NCI-H524 (cell line): ENCODE measurements at regions not wholly inside any gene's neighbourhood (a gene's known extent, or its start where the extent isn't known, plus 50 kb on each side); places are given as distances from the start of the nearest gene placed in this dataset.
"Not testable (repeated sequence)": the region's sequence is repeated elsewhere in the genome, so short reads cannot be mapped to it uniquely, and the experiment has no call there.

Source experiments
- DNase-seq, 2 experiments: peaks; one replicate each; lab custom pipeline; 2025; lab: John Stamatoyannopoulos, UW

GRCh38 chr6:25160134-25160533, 119.0 kb upstream of the CARMIL1 start:
- DNase-seq = not testable (repeated sequence)

GRCh38 chr6:25165177-25165576, 114.0 kb upstream of the CARMIL1 start:
- no peak for DNase-seq

- DNase-seq = no peak
Observed at GRCh38 chr6:25165800-25166199, 113.4 kb upstream of the CARMIL1 start.

- DNase-seq = no peak
Observed at GRCh38 chr6:25166955-25167748, 112.0 kb upstream of the CARMIL1 start.

- DNase-seq = no peak
Observed at GRCh38 chr6:25167961-25168360, 111.2 kb upstream of the CARMIL1 start.

- no peak for DNase-seq
Observed at GRCh38 chr6:25168637-25169036, 110.5 kb upstream of the CARMIL1 start.

- no peak for DNase-seq
Observed at GRCh38 chr6:25169553-25169952, 109.6 kb upstream of the CARMIL1 start.

GRCh38 chr6:25169961-25170360, 109.2 kb upstream of the CARMIL1 start:
- DNase-seq = no peak

- no peak for DNase-seq
Observed at GRCh38 chr6:25170640-25171039, 108.5 kb upstream of the CARMIL1 start.

GRCh38 chr6:25171301-25171700, 107.9 kb upstream of the CARMIL1 start:
- no peak for DNase-seq

GRCh38 chr6:25172819-25173218, 106.4 kb upstream of the CARMIL1 start:
- DNase-seq = no peak

GRCh38 chr6:25173246-25173645, 105.9 kb upstream of the CARMIL1 start:
- peak; percentile 20 to 78 for DNase-seq

- DNase-seq = peak in 1 of 2 experiments; percentile 32
Observed at GRCh38 chr6:25173951-25174474, 105.2 kb upstream of the CARMIL1 start.

GRCh38 chr6:25174678-25175077, 104.5 kb upstream of the CARMIL1 start:
- DNase-seq = no peak

- DNase-seq = no peak
Observed at GRCh38 chr6:25175196-25175595, 104.0 kb upstream of the CARMIL1 start.

- DNase-seq = no peak
Observed at GRCh38 chr6:25175681-25176080, 103.5 kb upstream of the CARMIL1 start.

- DNase-seq = no peak
Observed at GRCh38 chr6:25176466-25176865, 102.7 kb upstream of the CARMIL1 start.

- no peak for DNase-seq
Observed at GRCh38 chr6:25177500-25178028, 101.6 kb upstream of the CARMIL1 start.

- DNase-seq = no peak
Observed at GRCh38 chr6:25178336-25179035, 100.7 kb upstream of the CARMIL1 start.

GRCh38 chr6:25179051-25179778, 100.0 kb upstream of the CARMIL1 start:
- no peak for DNase-seq

- no peak for DNase-seq
Observed at GRCh38 chr6:25180630-25181349, 98.4 kb upstream of the CARMIL1 start.

- no peak for DNase-seq
Observed at GRCh38 chr6:25181350-25181724, 97.8 kb upstream of the CARMIL1 start.
